HAP-1 (cell line): ENCODE measurements at regions not wholly inside any gene's neighbourhood (a gene's known extent, or its start where the extent isn't known, plus 50 kb on each side); places are given as distances from the start of the nearest gene placed in this dataset.

Experiments used
- DNase-seq, 2 experiments: peaks; one replicate each; pipeline ENCODE4 v3.0.0-alpha.2; 2016 to 2020; ENCODE audit warnings: low spot score in 2 of 2
- H3K27me3 ChIP-seq: fragments of 250-450 bp; sonication (Bioruptor Pico); 2 replicates; pipeline ENCODE4 v1.5.1; 2020; ENCODE audit warnings: low read depth, mild to moderate bottlenecking, moderate library complexity
- H3K36me3 ChIP-seq: fragments of 250-450 bp; sonication (Bioruptor Pico); replicated peaks from 2 replicates; pipeline ENCODE4 v1.5.1; 2020; ENCODE audit warnings: mild to moderate bottlenecking
- H3K4me1 ChIP-seq: fragments of 250-450 bp; sonication (Bioruptor Pico); 2 replicates; pipeline ENCODE4 v1.5.1; 2020; ENCODE audit warnings: mild to moderate bottlenecking
- H3K4me3 ChIP-seq: fragments of 250-450 bp; sonication (Bioruptor Pico); 2 replicates; pipeline ENCODE4 v1.5.1; 2020; ENCODE audit warnings: mild to moderate bottlenecking, moderate library complexity
- H3K9me3 ChIP-seq: fragments of 250-450 bp; sonication (Bioruptor Pico); 2 replicates; pipeline ENCODE4 v1.5.1; 2020; ENCODE audit warnings: mild to moderate bottlenecking, moderate library complexity
- in situ Hi-C: fragments of 300-500 bp; cut with MboI; formaldehyde crosslinking; loops from 3 replicates; pipeline ENCODE4 v1.14.3; 2020; ENCODE audit warnings: low sequenced_read_pairs, inconsistent platforms, mixed read lengths

GRCh38 chr1:81325397-81325796 is 475.3 kb upstream of the ADGRL2 start:
- Histone ChIP-seq H3K27me3 (no peaks in the 10 kb centered on the region), H3K4me1 (peaks cover 13% of the 10 kb centered on the region), H3K9me3 (no peaks in the 10 kb centered on the region), H3K4me3 (no peak overlapping the region), H3K36me3 (no peaks in the 10 kb centered on the region)
- DNase-seq: no peak
- in situ Hi-C loops: no loop called here

- no peak for DNase-seq
Observed at GRCh38 chr1:81323862-81324261, 476.9 kb upstream of the ADGRL2 start.

DNA sequence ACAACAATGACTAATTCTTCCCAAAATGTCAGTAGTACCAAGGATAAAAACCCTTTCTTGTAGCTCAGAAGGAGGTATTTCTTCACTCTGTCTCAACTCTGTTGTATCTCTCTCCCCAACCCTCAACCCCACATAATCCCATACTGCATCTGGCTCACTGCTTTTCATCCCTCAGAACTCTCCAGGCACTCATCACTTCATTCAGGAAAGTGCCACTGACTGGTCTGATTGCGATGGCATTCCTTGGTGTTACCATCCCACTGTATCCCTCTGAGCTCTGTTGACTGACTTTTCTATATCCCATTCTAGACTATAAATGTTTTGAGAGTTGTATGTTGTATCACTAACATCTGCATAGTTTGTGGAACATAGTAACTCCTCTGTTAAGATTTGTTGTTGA is 483.5 kb upstream of the ADGRL2 start:
- H3K9me3 ChIP-seq: no peaks in the 10 kb centered on the region

More at GRCh38 chr1:81323862-81324261, 476.9 kb upstream of the ADGRL2 start:
- H3K4me3 ChIP-seq: no peak overlapping the region
- no peaks in the 10 kb centered on the region for H3K9me3 ChIP-seq
- H3K27me3 ChIP-seq: no peaks in the 10 kb centered on the region
- H3K36me3 ChIP-seq: no peaks in the 10 kb centered on the region
- H3K4me1 ChIP-seq: peaks cover 7% of the 10 kb centered on the region
- in situ Hi-C loops: no loop called here

DNA sequence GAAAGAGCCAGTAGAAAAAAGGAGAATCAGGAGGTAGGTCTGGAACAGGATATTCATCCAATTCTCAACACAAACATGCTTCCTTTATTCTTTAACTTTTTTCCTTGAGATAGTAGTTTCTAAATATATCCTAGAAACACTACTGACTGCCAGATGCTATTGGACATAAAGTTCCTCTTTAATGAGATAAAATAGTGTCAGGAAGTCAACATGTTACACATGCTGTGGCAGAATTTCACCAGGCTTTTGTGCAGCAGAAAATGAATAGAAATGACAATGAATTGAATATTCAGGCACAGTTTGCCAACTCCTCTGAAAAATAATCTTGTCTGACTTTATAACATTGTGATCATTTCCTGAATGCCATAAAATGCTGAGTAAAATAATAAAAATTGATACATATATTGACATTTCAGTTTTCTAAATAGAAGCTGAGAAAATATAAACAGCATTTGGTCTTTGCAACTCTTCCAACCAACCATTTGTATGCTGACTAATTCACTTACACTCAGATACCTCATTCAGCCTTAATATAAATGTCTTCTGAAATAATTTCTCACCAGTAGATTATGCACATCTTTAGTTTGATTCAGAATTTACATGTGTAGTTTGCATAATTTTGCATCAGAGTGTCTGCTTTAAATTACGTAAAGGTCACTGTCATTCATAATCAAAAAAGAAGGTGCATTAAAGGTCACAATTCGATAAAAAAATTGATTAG is 486.1 kb upstream of the ADGRL2 start:
- H3K36me3 ChIP-seq: no peaks in the 10 kb centered on the region
- no peaks in the 10 kb centered on the region for H3K9me3 ChIP-seq
- no peak for DNase-seq
- peaks cover 30% of the 10 kb centered on the region for H3K4me1 ChIP-seq
- in situ Hi-C loops: no loop called here
- no peak overlapping the region for H3K4me3 ChIP-seq
- no peaks in the 10 kb centered on the region for H3K27me3 ChIP-seq

More for the DNA sequence above, 483.5 kb upstream of the ADGRL2 start:
- no peak for DNase-seq
- Histone ChIP-seq H3K27me3 (no peaks in the 10 kb centered on the region), H3K36me3 (no peaks in the 10 kb centered on the region), H3K4me3 (no peak overlapping the region), H3K4me1 (peaks cover 26% of the 10 kb centered on the region)
- in situ Hi-C loops: no loop called here

- no peak for DNase-seq
- no peaks in the 10 kb centered on the region for H3K36me3 ChIP-seq
- peaks cover 30% of the 10 kb centered on the region for H3K4me1 ChIP-seq
- in situ Hi-C loops: no loop called here
- H3K9me3 ChIP-seq: no peaks in the 10 kb centered on the region
- no peak overlapping the region for H3K4me3 ChIP-seq
- no peaks in the 10 kb centered on the region for H3K27me3 ChIP-seq
Observed at GRCh38 chr1:81313289-81313688, 487.4 kb upstream of the ADGRL2 start.

- peak; percentile 22 to 93 for DNase-seq
- H3K4me3 ChIP-seq: no peak overlapping the region
- in situ Hi-C loops: no loop called here
Observed at GRCh38 chr1:81312272-81312754, 488.4 kb upstream of the ADGRL2 start.

GRCh38 chr1:81310250-81310649 is 490.5 kb upstream of the ADGRL2 start:
- peaks cover 39% of the 10 kb centered on the region for H3K4me1 ChIP-seq
- no peaks in the 10 kb centered on the region for H3K9me3 ChIP-seq
- H3K4me3 ChIP-seq: no peak overlapping the region
- no peaks in the 10 kb centered on the region for H3K27me3 ChIP-seq
- no peaks in the 10 kb centered on the region for H3K36me3 ChIP-seq
- in situ Hi-C loops: no loop called here
- no peak for DNase-seq

More at GRCh38 chr1:81312272-81312754, 488.4 kb upstream of the ADGRL2 start:
- Histone ChIP-seq H3K9me3 (no peaks in the 10 kb centered on the region), H3K27me3 (no peaks in the 10 kb centered on the region), H3K36me3 (no peaks in the 10 kb centered on the region), H3K4me1 (peaks cover 35% of the 10 kb centered on the region)

GRCh38 chr1:81308191-81308590 is 492.5 kb upstream of the ADGRL2 start:
- in situ Hi-C loops: no loop called here
- no peak for DNase-seq
- Histone ChIP-seq H3K4me3 (no peak overlapping the region), H3K36me3 (no peaks in the 10 kb centered on the region), H3K27me3 (no peaks in the 10 kb centered on the region), H3K9me3 (no peaks in the 10 kb centered on the region), H3K4me1 (peaks cover 24% of the 10 kb centered on the region)

- H3K4me3 ChIP-seq: no peak overlapping the region
- no peaks in the 10 kb centered on the region for H3K27me3 ChIP-seq
- in situ Hi-C loops: no loop called here
- peaks cover 20% of the 10 kb centered on the region for H3K4me1 ChIP-seq
- no peaks in the 10 kb centered on the region for H3K9me3 ChIP-seq
- H3K36me3 ChIP-seq: no peaks in the 10 kb centered on the region
- no peak for DNase-seq
Observed at GRCh38 chr1:81307786-81308185, 492.9 kb upstream of the ADGRL2 start.

DNA sequence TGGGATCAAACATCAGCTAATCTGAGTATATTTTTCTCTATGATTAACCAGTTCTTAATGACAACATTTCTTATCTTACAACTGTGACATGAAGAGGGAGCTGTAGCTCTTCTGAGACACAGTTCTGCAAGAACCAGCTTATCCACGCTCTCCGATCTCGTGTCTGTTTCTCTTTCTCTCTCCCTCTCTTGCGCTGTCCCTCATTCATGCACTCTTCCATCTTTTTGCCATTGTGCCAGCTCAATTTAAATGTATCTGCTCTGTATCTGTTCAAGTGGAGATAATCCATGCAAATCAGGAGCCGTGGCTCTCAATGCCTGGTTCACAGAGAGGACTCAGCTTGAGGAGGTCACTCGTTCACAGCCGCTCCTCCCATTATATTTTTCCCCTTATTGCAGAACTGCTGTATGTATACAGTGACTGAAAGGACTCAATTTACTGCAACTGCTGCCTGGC is 494.7 kb upstream of the ADGRL2 start:
- Histone ChIP-seq H3K9me3 (no peaks in the 10 kb centered on the region), H3K27me3 (no peaks in the 10 kb centered on the region), H3K4me1 (peaks cover 9% of the 10 kb centered on the region), H3K4me3 (peak overlapping the region; percentile 17), H3K36me3 (no peaks in the 10 kb centered on the region)
- DNase-seq: peak; percentile 68 to 85
- in situ Hi-C loops: no loop called here

DNA sequence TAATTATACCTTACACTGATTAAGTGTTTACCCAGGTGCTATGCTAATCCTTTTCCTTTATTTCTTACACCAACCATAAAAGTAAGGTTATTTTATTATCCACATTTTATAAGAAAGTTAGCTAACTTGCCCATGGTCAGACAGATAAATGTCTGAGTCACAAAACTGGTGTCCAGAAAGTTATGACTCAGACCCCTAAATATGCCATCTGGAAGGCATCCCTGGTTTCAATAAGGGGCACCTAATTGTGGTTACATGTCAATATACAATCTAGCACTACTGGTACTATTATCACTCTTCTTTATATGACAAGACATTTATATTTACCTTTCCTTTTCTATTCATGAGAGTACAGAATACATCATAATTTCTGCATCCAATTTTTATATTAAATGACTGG is 496.5 kb upstream of the ADGRL2 start:
- in situ Hi-C loops: no loop called here

DNA sequence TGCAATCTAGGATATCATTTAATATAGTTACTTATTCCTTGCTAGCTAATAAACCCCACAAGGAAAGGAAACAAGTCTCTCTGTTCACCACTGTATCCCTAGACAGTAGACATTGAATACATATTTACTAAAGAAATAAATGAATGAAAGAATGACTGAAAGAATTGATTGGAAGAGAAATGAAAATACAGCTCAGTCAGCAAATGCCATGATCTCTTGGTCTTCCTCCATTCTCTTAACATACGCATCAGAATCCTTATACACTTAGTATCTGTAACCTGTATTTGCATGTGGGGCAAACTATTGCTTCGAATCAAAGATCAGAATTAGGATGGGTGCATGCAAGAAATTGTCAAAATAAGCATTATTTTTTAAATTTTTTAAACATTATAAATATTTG is 500.8 kb upstream of the ADGRL2 start:
- Histone ChIP-seq H3K9me3 (no peaks in the 10 kb centered on the region), H3K4me3 (no peak overlapping the region), H3K27me3 (no peaks in the 10 kb centered on the region), H3K4me1 (no peaks in the 10 kb centered on the region; the same call in 1 of the 2 replicates), H3K36me3 (no peaks in the 10 kb centered on the region)
- in situ Hi-C loops: no loop called here
- no peak for DNase-seq

More for the DNA sequence above, 496.5 kb upstream of the ADGRL2 start:
- Histone ChIP-seq H3K4me1 (peaks cover 9% of the 10 kb centered on the region), H3K27me3 (no peaks in the 10 kb centered on the region), H3K4me3 (no peak overlapping the region), H3K36me3 (no peaks in the 10 kb centered on the region), H3K9me3 (no peaks in the 10 kb centered on the region)
- DNase-seq: no peak

- no peaks in the 10 kb centered on the region for H3K27me3 ChIP-seq
- H3K36me3 ChIP-seq: no peaks in the 10 kb centered on the region
- no peaks in the 10 kb centered on the region for H3K9me3 ChIP-seq
- H3K4me1 ChIP-seq: no peaks in the 10 kb centered on the region
- DNase-seq: no peak
- no peak overlapping the region for H3K4me3 ChIP-seq
- in situ Hi-C loops: no loop called here
Observed at GRCh38 chr1:81298266-81298665, 502.5 kb upstream of the ADGRL2 start.

- DNase-seq: no peak
- no peaks in the 10 kb centered on the region for H3K9me3 ChIP-seq
- H3K4me1 ChIP-seq: no peaks in the 10 kb centered on the region
- no peaks in the 10 kb centered on the region for H3K36me3 ChIP-seq
- H3K27me3 ChIP-seq: no peaks in the 10 kb centered on the region
- no peak overlapping the region for H3K4me3 ChIP-seq
- in situ Hi-C loops: no loop called here
Observed at GRCh38 chr1:81296601-81297000, 504.1 kb upstream of the ADGRL2 start.
